ENCODE measurements at regions not wholly inside any gene's neighbourhood (a gene's known extent, or its start where the extent isn't known, plus 50 kb on each side); places are given as distances from the start of the nearest gene placed in this dataset.

- TF ChIP-seq CTCF (IDR thresholded peaks at IDR 0.05) (no peak), ZBTB33 (IDR thresholded peaks at IDR 0.05; ENCODE audit: borderline replicate concordance, low read depth) (no peak), POLR2AphosphoS5 (IDR thresholded peaks at IDR 0.05; ENCODE audit: low read depth, low read length) (no peak), RAD21 (IDR thresholded peaks at IDR 0.05; ENCODE audit: low read length) (no peak), GABPA (IDR thresholded peaks at IDR 0.05; ENCODE audit: low read depth) (no peak), EZH2phosphoT487 (IDR thresholded peaks at IDR 0.05; ENCODE audit: borderline replicate concordance, low read depth) (no peak), ELF1 (IDR thresholded peaks at IDR 0.05) (no peak)
Measured at GRCh38 chr2:198315791-198316630, 511.6 kb downstream of the PLCL1 start.
